ENCODE measurements at regions not wholly inside any gene's neighbourhood (a gene's known extent, or its start where the extent isn't known, plus 50 kb on each side); places are given as distances from the start of the nearest gene placed in this dataset.

- DNase-seq: no peak
Observed at GRCh38 chr16:64450177-64450576, 671.7 kb downstream of the CDH11 start.

- DNase-seq: no peak
Observed at GRCh38 chr16:64449506-64449905, 672.4 kb downstream of the CDH11 start.

GRCh38 chr16:64445649-64446048, 676.2 kb downstream of the CDH11 start:
- no peak for DNase-seq

- DNase-seq: no peak
Observed at GRCh38 chr16:64445245-64445644, 676.6 kb downstream of the CDH11 start.

GRCh38 chr16:64440421-64440831, 681.4 kb downstream of the CDH11 start:
- no peak for DNase-seq

- no peak for DNase-seq
Observed at GRCh38 chr16:64440005-64440404, 681.9 kb downstream of the CDH11 start.

GRCh38 chr16:64437706-64438324, 684.0 kb downstream of the CDH11 start:
- DNase-seq: no peak

GRCh38 chr16:64434526-64435069, 687.3 kb downstream of the CDH11 start:
- no peak for DNase-seq

- no peak for DNase-seq
Observed at GRCh38 chr16:64428463-64429113, 693.3 kb downstream of the CDH11 start.

GRCh38 chr16:64426131-64426666, 695.7 kb downstream of the CDH11 start:
- no peak for DNase-seq

GRCh38 chr16:64425381-64425780, 696.5 kb downstream of the CDH11 start:
- no peak for DNase-seq

GRCh38 chr16:64422259-64422658, 699.6 kb downstream of the CDH11 start:
- DNase-seq: no peak

GRCh38 chr16:64421515-64421914, 700.3 kb downstream of the CDH11 start:
- DNase-seq: no peak

- no peak for DNase-seq
Observed at GRCh38 chr16:64419832-64420231, 702.0 kb downstream of the CDH11 start.

- DNase-seq: no peak
Observed at GRCh38 chr16:64417711-64418227, 704.1 kb downstream of the CDH11 start.

- DNase-seq: no peak
Observed at GRCh38 chr16:64416216-64417005, 705.5 kb downstream of the CDH11 start.

GRCh38 chr16:64412578-64413280, 709.1 kb downstream of the CDH11 start:
- no peak for DNase-seq

- DNase-seq: no peak
Observed at GRCh38 chr16:64410306-64410705, 711.6 kb downstream of the CDH11 start.

GRCh38 chr16:64409783-64410210, 712.1 kb downstream of the CDH11 start:
- DNase-seq: no peak

- no peak for DNase-seq
Observed at GRCh38 chr16:64408699-64409098, 713.2 kb downstream of the CDH11 start.

GRCh38 chr16:64406770-64407181, 715.1 kb downstream of the CDH11 start:
- DNase-seq: no peak

GRCh38 chr16:64403352-64403751, 718.5 kb downstream of the CDH11 start:
- no peak for DNase-seq
